Suprapubic skin (tissue), 3 donors: ENCODE measurements at regions not wholly inside any gene's neighbourhood (a gene's known extent, or its start where the extent isn't known, plus 50 kb on each side); places are given as distances from the start of the nearest gene placed in this dataset.

Source experiments
- CTCF ChIP-seq, 2 donors: fragments of 200-600 bp in 1 of 2; fragments of 450-650 bp in 1 of 2; sonication (generic) in 1 of 2; IDR thresholded peaks; one replicate each; pipeline ENCODE4 v1.5.1; 2016 to 2019; ENCODE audit warnings: antibody characterized with exemption in 2 of 2, mild to moderate bottlenecking in 1 of 2, moderate library complexity in 1 of 2
- EP300 ChIP-seq: sonication (generic); formaldehyde crosslinking; IDR thresholded peaks from one replicate; pipeline ENCODE4 v1.6.1; 2017; ENCODE audit warnings: antibody characterized with exemption
- POLR2A ChIP-seq, 2 donors: fragments of 450-650 bp; IDR thresholded peaks; one replicate each; pipeline ENCODE4 v1.6.1; 2017; ENCODE audit warnings: antibody characterized with exemption in 2 of 2, mild to moderate bottlenecking in 2 of 2, moderate library complexity in 2 of 2

DNA sequence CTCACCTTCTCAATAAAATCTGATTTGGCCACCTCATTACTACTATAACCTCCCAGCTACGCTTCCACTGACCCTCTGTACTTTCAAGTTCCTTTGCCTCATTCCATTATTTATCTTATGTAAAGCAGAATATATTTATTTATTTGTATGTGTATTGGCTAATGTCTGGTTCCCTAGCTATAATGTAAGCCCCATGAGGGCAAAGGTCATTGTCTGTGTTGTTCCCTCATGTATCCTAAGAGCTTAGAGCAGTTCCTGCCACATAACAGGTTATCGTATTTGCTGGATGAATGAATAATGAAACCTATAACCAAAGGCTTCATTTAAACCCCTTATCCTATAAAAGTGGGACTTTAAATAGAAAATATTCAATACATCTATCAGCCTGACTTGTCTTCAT, 77.9 kb upstream of the DPT start:
- TF ChIP-seq POLR2A (IDR thresholded peaks at IDR 0.05): no peak
- no peak for TF ChIP-seq CTCF (IDR thresholded peaks at IDR 0.05)
- TF ChIP-seq EP300: no peak
